ENCODE measurements at regions not wholly inside any gene's neighbourhood (a gene's known extent, or its start where the extent isn't known, plus 50 kb on each side); places are given as distances from the start of the nearest gene placed in this dataset.

DNA sequence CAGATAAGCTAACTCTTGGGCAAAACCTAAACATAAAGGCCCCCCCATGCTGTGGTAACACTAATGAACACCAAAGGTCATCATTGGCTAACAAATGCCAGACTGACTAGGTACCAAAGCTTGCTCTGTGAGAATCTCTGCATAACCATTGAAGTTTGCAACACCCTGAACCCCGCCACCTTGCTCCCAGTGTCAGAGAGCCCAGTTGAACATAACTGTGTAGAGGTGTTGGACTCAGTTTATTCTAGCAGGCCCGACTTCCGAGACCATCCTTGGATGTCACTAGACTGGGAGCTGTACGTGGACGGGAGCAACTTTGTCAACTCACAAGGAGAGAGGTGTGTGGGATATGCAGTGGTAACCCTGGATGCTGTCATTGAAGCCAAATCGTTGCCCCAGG lies 602.2 kb downstream of the UQCRFS1 start:
- no peak for TF ChIP-seq Cebpa-rat (IDR thresholded peaks at IDR 0.05)
- no peaks in the 10 kb centered on the region for H3K27me3 ChIP-seq
- H3K4me1 ChIP-seq = no peaks in the 10 kb centered on the region
- no peak overlapping the region for H3K4me2 ChIP-seq
- H3K36me3 ChIP-seq = no peaks in the 10 kb centered on the region
- no peak overlapping the region for H3K4me3 ChIP-seq
- H4K20me1 ChIP-seq = no peaks in the 10 kb centered on the region
- no peak overlapping the region for H3K9ac ChIP-seq
- H3K27ac ChIP-seq = no peak overlapping the region
- H3K9me3 ChIP-seq = peaks cover 58% of the 10 kb centered on the region

DNA sequence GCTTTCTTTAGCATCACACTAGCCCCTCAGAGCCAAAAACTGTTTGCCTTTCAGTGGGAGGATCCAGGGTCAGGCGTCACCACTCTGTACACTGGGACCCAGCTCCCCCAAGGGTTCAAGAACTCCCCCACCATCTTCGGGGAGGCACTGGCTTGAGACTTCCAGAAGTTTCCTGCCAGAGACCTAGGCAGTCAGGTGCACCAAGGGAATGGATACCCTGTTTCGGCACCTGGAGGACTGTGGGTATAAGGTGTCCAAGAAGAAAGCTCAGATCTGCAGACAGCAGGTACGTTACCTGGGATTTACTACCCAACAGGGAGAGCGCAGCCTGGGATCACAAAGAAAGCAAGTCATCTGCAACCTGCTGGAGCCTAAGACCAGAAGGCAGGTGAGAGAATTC lies 603.0 kb downstream of the UQCRFS1 start:
- Histone ChIP-seq H3K27ac (no peak overlapping the region), H3K4me2 (no peak overlapping the region), H3K36me3 (no peaks in the 10 kb centered on the region), H4K20me1 (no peaks in the 10 kb centered on the region), H3K9ac (no peak overlapping the region), H3K9me3 (peaks cover 58% of the 10 kb centered on the region), H3K4me3 (no peak overlapping the region), H3K27me3 (no peaks in the 10 kb centered on the region), H3K4me1 (no peaks in the 10 kb centered on the region)
- TF ChIP-seq Cebpa-rat (IDR thresholded peaks at IDR 0.05) = no peak

DNA sequence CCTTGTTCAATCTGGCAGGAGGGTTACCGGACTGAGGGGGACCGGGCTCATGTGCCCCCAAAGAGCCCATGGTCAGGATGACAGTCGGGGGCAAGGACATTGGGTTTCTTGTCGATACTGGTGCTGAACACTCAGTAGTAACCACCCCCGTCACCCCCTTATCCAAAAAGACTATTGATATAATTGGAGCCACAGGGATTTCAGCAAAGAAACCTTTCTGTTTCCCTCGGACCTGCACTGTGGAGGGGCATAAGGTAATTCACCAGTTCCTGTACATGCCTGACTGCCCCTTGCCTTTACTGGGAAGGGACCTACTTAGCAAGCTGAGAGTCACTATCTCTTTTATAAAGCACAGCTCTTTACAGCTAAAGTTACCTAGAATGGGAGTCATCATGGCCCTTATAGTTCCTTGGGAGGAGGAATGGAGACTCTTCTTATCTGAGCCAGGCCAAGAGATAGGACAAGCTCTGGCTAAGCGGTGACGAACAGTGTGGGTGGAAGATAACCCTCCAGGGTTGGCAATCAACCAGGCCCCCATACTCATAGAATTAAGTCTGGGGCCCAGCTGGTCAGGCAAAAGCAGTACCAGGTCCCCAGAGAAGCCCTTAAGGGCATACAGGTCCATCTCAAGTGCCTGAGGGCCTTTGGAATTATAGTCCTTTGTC lies 603.7 kb downstream of the UQCRFS1 start:
- Histone ChIP-seq H3K9ac (no peak overlapping the region), H4K20me1 (no peaks in the 10 kb centered on the region), H3K4me3 (no peak overlapping the region), H3K27ac (no peak overlapping the region), H3K27me3 (no peaks in the 10 kb centered on the region), H3K4me1 (no peaks in the 10 kb centered on the region), H3K9me3 (peaks cover 54% of the 10 kb centered on the region), H3K36me3 (no peaks in the 10 kb centered on the region), H3K4me2 (no peak overlapping the region)
- TF ChIP-seq Cebpa-rat (IDR thresholded peaks at IDR 0.05) = no peak

DNA sequence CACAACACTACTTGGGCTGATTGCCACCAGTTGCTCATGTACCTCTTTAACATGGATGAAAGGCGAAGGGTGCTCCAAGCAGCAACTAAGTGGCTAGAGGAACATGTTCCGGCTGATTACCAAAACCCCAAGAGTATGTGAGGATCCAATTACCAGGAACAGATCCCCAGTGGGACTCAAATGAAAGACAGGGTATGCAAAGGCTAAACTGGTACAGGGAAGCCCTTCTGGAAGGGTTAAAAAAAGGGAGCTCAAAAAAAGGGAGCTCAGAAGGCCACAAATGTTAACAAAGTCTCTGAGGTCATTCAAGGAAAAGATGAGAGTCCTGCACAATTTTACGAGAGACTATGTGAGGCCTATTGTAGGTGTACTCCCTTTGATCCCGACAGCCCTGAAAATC lies 604.7 kb downstream of the UQCRFS1 start:
- peaks cover 44% of the 10 kb centered on the region for H3K9me3 ChIP-seq
- no peak overlapping the region for H3K9ac ChIP-seq
- no peak overlapping the region for H3K4me3 ChIP-seq
- H3K4me1 ChIP-seq = no peaks in the 10 kb centered on the region
- H3K27me3 ChIP-seq = no peaks in the 10 kb centered on the region
- H3K36me3 ChIP-seq = no peaks in the 10 kb centered on the region
- H3K27ac ChIP-seq = no peak overlapping the region
- no peaks in the 10 kb centered on the region for H4K20me1 ChIP-seq
- TF ChIP-seq Cebpa-rat (IDR thresholded peaks at IDR 0.05) = no peak
- H3K4me2 ChIP-seq = no peak overlapping the region

DNA sequence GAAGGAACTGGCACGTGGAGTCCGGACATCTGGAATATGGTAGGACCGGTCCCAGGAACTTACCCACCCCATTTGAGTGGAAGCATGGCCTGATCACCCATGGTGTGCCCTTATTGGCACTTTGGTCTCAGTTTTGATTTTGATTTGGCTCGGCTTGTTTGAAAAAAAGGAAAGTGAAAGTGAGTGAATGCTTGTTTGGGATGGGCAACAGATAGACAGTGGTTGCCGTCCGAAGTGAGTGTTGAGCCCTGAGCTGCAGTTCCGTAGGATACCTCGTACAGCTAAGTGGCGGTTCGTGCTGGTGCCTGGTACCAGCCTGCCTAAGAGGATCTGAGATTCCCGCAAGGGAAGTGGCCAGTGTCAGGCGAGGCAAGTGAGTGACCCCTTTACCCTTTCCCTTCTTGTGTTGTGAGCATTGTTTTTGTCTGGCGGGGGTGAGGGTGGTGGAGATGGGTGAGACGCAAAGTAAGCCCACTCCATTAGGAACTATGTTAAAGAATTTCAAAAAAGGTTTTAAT lies 605.8 kb downstream of the UQCRFS1 start:
- Histone ChIP-seq H3K4me1 (no peaks in the 10 kb centered on the region), H3K27me3 (no peaks in the 10 kb centered on the region), H4K20me1 (no peaks in the 10 kb centered on the region), H3K9ac (no peak overlapping the region), H3K4me2 (no peak overlapping the region), H3K36me3 (no peaks in the 10 kb centered on the region), H3K4me3 (no peak overlapping the region), H3K27ac (no peak overlapping the region), H3K9me3 (peaks cover 41% of the 10 kb centered on the region)
- TF ChIP-seq Cebpa-rat (IDR thresholded peaks at IDR 0.05) = no peak

DNA sequence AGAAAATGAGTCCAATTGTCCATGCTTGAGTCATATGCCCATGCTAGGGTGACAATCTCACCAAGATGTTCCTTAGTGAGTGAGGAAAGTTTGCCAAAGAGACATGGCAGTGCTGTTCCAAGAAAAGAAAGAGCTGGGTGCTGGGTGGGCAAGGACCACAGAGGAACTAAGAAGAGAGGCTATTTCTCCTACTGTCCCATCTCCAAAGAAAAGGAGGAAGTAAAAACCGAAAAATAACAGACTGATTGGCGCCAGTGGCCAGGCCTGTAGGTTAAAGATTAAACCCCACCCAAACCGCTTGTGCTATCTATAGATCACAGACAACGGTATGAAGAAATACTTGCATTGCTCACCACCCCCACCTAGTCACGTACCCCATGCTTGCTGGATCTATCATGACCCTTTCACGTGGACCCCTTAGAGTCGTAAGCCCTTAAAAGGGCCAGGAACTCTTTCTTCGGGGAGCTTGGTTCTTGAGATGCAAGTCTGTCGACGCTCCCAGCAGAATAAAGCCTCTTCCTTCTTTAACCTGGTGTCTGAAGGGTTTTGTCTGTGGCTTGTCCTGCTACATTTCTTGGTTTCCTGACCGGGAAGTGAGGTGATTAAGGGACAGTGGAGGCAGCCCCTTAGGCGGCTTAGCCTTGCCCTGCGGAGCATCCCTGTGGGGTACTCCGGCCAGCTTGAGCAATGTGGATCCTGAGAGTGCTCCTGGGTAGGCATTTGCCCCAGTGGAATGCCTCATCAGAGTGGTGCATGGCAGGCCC lies 606.5 kb downstream of the UQCRFS1 start:
- no peaks in the 10 kb centered on the region for H3K27me3 ChIP-seq
- H3K9ac ChIP-seq = no peak overlapping the region
- H3K4me3 ChIP-seq = no peak overlapping the region

DNA sequence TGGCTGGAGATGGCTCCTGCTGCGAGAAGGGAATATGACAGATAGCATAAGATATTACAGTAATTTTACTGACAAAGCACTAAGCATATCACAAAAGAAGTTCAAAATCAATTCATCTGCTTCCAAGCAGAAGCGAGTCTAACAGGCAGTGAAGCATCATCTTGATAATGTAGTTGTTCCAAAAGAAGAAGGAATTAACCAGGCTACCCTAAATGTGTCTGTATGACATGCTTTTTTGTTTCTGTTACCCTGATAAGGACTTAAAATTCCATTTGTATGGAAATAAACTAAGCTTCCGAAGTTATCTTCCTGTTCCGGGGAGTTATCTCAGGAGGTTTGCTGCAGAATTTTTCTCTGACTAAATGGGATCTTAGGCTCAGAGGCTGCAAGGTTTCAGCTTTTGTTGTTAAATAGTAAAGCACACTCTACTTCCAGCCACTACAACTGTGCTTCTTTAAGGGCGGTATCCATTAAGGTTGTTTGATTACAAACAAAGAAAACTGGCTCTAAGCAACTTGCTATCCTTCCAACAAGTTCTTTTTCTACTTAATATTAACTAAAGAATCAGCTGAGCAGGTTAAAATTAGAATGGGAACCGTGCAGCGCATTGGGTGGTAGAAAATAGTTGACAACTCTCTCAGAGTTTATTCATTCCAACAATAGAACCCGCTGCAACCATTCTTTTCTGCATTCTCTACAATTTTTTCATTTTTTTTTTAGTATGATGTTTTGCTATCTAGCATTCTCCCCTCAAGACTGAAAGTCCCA lies 607.3 kb downstream of the UQCRFS1 start:
- Histone ChIP-seq H3K4me3 (no peak overlapping the region), H3K9me3 (peaks cover 41% of the 10 kb centered on the region), H3K4me2 (no peak overlapping the region), H3K36me3 (no peaks in the 10 kb centered on the region), H3K27me3 (no peaks in the 10 kb centered on the region), H3K27ac (no peak overlapping the region), H4K20me1 (no peaks in the 10 kb centered on the region), H3K9ac (no peak overlapping the region), H3K4me1 (no peaks in the 10 kb centered on the region)
- no peak for TF ChIP-seq Cebpa-rat (IDR thresholded peaks at IDR 0.05)

More for the DNA sequence above, 606.5 kb downstream of the UQCRFS1 start:
- H3K4me2 ChIP-seq = no peak overlapping the region
- TF ChIP-seq Cebpa-rat (IDR thresholded peaks at IDR 0.05) = no peak
- H3K9me3 ChIP-seq = peaks cover 41% of the 10 kb centered on the region
- no peaks in the 10 kb centered on the region for H3K36me3 ChIP-seq
- no peak overlapping the region for H3K27ac ChIP-seq
- H4K20me1 ChIP-seq = no peaks in the 10 kb centered on the region
- no peaks in the 10 kb centered on the region for H3K4me1 ChIP-seq

DNA sequence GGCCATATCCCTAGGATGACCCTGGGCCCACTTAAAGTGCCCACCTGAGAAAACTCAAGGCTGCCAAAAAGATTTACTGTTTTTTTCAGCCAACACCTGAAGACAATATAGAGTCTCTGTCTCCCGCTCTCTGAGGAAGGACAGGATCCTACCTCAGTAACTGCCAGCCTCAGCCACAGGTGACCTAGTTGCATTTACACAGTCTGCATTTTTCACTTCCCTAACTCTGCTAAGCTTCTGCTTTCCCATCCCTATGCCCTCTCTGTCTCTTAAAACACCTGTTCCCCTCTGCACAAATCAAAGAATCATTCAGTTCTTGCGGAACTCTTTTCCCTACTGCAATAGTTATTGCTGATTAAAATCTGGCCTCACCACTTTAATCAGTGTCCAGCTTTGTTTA lies 609.5 kb downstream of the UQCRFS1 start:
- no peak overlapping the region for H3K9ac ChIP-seq
- H3K27me3 ChIP-seq = no peaks in the 10 kb centered on the region
- no peaks in the 10 kb centered on the region for H3K36me3 ChIP-seq
- H4K20me1 ChIP-seq = no peaks in the 10 kb centered on the region
- no peak overlapping the region for H3K4me3 ChIP-seq
- no peaks in the 10 kb centered on the region for H3K4me1 ChIP-seq
- H3K27ac ChIP-seq = no peak overlapping the region
- H3K4me2 ChIP-seq = no peak overlapping the region
- H3K9me3 ChIP-seq = peaks cover 38% of the 10 kb centered on the region
- TF ChIP-seq Cebpa-rat (IDR thresholded peaks at IDR 0.05) = no peak

DNA sequence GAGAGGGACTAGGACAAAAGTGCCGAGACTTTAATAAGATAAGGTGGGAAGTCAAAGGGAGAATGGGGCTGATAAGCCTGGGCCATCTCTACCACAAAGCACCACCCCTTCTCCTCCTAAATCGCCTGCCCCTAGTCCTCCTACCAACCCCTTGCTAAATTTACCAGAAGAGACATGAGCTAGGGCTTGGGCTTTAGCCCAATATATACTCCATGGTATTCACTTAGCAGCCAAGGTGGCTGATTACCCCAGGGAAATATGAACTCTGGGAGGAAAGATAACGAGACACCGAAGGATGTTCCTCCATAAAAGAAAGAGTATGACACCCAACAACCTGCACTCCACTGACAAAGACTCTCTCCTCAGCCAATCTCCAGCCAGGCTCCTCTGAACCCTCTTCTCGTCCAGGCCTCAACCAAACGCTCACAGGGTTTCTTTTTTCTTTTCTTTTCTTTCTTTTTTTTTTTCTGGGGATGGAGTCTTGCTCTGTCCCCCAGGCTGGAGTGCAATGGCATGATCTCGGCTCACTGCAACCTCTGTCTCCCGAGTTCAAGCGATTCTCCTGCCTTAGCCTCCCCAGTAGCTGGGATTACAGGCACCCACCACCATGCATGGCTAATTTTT lies 610.2 kb downstream of the UQCRFS1 start:
- no peak overlapping the region for H3K9ac ChIP-seq
- peaks cover 31% of the 10 kb centered on the region for H3K9me3 ChIP-seq
- no peaks in the 10 kb centered on the region for H4K20me1 ChIP-seq
- H3K4me1 ChIP-seq = no peaks in the 10 kb centered on the region
- no peak overlapping the region for H3K4me3 ChIP-seq
- no peaks in the 10 kb centered on the region for H3K36me3 ChIP-seq
- no peak overlapping the region for H3K4me2 ChIP-seq
- no peaks in the 10 kb centered on the region for H3K27me3 ChIP-seq
- no peak overlapping the region for H3K27ac ChIP-seq
- no peak for TF ChIP-seq Cebpa-rat (IDR thresholded peaks at IDR 0.05)
